CD14-positive monocyte (primary cell): ENCODE measurements at regions not wholly inside any gene's neighbourhood (a gene's known extent, or its start where the extent isn't known, plus 50 kb on each side); places are given as distances from the start of the nearest gene placed in this dataset.

Experiments
- DNase-seq, 3 donors: peaks; one replicate each; pipeline ENCODE4 v3.0.0-alpha.2; 2011 to 2022
- H2AFZ ChIP-seq: 2 replicates; pipeline ENCODE4 v1.6.0; 2012; ENCODE audit warnings: mild to moderate bottlenecking, low read depth, low read length, inconsistent platforms; ENCODE audit not compliant: insufficient read depth, poor library complexity, severe bottlenecking
- H3K27ac ChIP-seq, 2 donors: 1 replicate in 1 of 2; 2 replicates in 1 of 2; pipeline ENCODE4 v1.5.1; 2012 to 2013; ENCODE audit warnings: low read length in 2 of 2, control low read depth in 1 of 2, inconsistent platforms in 1 of 2, low read depth in 1 of 2, mild to moderate bottlenecking in 1 of 2
- H3K27me3 ChIP-seq, 2 donors: one replicate each; pipeline versions ENCODE4 v1.6.0 to v1.6.1; 2011 to 2013; ENCODE audit warnings: low read length in 2 of 2; ENCODE audit not compliant: control insufficient read depth in 2 of 2, insufficient read depth in 2 of 2
- H3K36me3 ChIP-seq, 2 donors: replicated peaks in 1 of 2; 1 replicate in 1 of 2; 2 replicates in 1 of 2; pipeline versions ENCODE4 v1.5.1 to v1.6.1; 2012 to 2013; ENCODE audit warnings: low read length in 2 of 2, control low read depth in 1 of 2, inconsistent platforms in 1 of 2, mild to moderate bottlenecking in 1 of 2; ENCODE audit not compliant: insufficient read depth in 2 of 2, control insufficient read depth in 1 of 2
- H3K4me1 ChIP-seq, 2 donors: 1 replicate in 1 of 2; 2 replicates in 1 of 2; pipeline versions ENCODE4 v1.5.1 to v1.6.1; 2012 to 2013; ENCODE audit warnings: low read length in 2 of 2, control low read depth in 1 of 2, inconsistent platforms in 1 of 2, mild to moderate bottlenecking in 1 of 2, moderate library complexity in 1 of 2; ENCODE audit not compliant: insufficient read depth in 2 of 2, control insufficient read depth in 1 of 2
- H3K4me2 ChIP-seq: replicated peaks from 2 replicates; pipeline ENCODE3; 2012; ENCODE audit warnings: low read length, moderate library complexity, mild to moderate bottlenecking; ENCODE audit not compliant: poor library complexity, severe bottlenecking; ENCODE audit errors: extremely low read depth
- H3K4me3 ChIP-seq, 3 experiments: fragments of 200-600 bp in 1 of 3; sonication (generic) in 1 of 3; replicated peaks in 1 of 3; 1 replicate in 2 of 3; 2 replicates in 1 of 3; pipeline ENCODE4 v1.5.1; 2011 to 2013; ENCODE audit warnings: low read length in 3 of 3, mild to moderate bottlenecking in 3 of 3, control low read depth in 2 of 3, low read depth in 2 of 3, inconsistent platforms in 1 of 3, moderate library complexity in 1 of 3
- H3K79me2 ChIP-seq: 2 replicates; pipeline ENCODE4 v1.6.0; 2012; ENCODE audit warnings: mild to moderate bottlenecking, control low read depth, inconsistent platforms, low read length, moderate library complexity; ENCODE audit not compliant: insufficient read depth
- H3K9ac ChIP-seq: 2 replicates; pipeline ENCODE4 v1.6.0; 2017; ENCODE audit warnings: low read length, mild to moderate bottlenecking; ENCODE audit not compliant: insufficient read depth, poor library complexity, severe bottlenecking
- H3K9me3 ChIP-seq, 2 donors: replicated peaks in 1 of 2; 1 replicate in 1 of 2; 2 replicates in 1 of 2; pipeline versions ENCODE4 v1.5.1 to v1.6.1; 2012 to 2013; ENCODE audit warnings: low read length in 2 of 2, control low read depth in 1 of 2; ENCODE audit not compliant: control insufficient read depth in 1 of 2, insufficient read depth in 1 of 2
- H4K20me1 ChIP-seq: 2 replicates; pipeline ENCODE4 v1.6.0; 2012; ENCODE audit warnings: mild to moderate bottlenecking, low read length, control low read depth, moderate library complexity; ENCODE audit not compliant: insufficient read depth
- H3K27ac Mint-ChIP-seq, 7 donors: one replicate each; pipeline ENCODE4 v1.8.0; 2020; ENCODE audit warnings: mild to moderate bottlenecking in 7 of 7, mixed read lengths in 7 of 7, moderate library complexity in 6 of 7, inconsistent platforms in 2 of 7
- H3K27me3 Mint-ChIP-seq, 3 donors: one replicate each; pipeline ENCODE4 v1.8.0; 2021 to 2022; ENCODE audit warnings: low read depth in 3 of 3, mild to moderate bottlenecking in 3 of 3, mixed read lengths in 3 of 3, moderate library complexity in 3 of 3, inconsistent platforms in 1 of 3
- H3K36me3 Mint-ChIP-seq, 2 donors: one replicate each; pipeline ENCODE4 v1.8.0; 2020; ENCODE audit warnings: mixed read lengths in 2 of 2, inconsistent platforms in 1 of 2, mild to moderate bottlenecking in 1 of 2
- H3K4me1 Mint-ChIP-seq: one replicate; pipeline ENCODE4 v1.8.0; 2020; ENCODE audit warnings: mild to moderate bottlenecking, mixed read lengths
- H3K4me3 Mint-ChIP-seq, 2 donors: one replicate each; pipeline ENCODE4 v1.8.0; 2020; ENCODE audit warnings: mild to moderate bottlenecking in 2 of 2, mixed read lengths in 2 of 2, moderate library complexity in 1 of 2
- H3K9me3 Mint-ChIP-seq, 7 donors: one replicate each; pipeline ENCODE4 v1.8.0; 2020 to 2022; ENCODE audit warnings: mixed read lengths in 7 of 7, mild to moderate bottlenecking in 6 of 7, moderate library complexity in 6 of 7, inconsistent platforms in 2 of 7
- WGBS: methylation state at CpG from one replicate; pipeline ENCODE4 v1.1.5; 2013; ENCODE audit warnings: missing lambda C conversion rate; ENCODE audit not compliant: insufficient coverage; 5-methylcytosine and 5-hydroxymethylcytosine counted together
- intact Hi-C, 2 donors: fragments of 100-400 bp; cut with micrococcal nuclease; formaldehyde crosslinking; loops; one replicate each; pipeline versions ENCODE4 v1.15.0 to v1.15.1; 2023
- TF ChIP-seq, protein P1 (sequence below): fragments of 200-600 bp; IDR thresholded peaks from one replicate; pipeline ENCODE4 v1.8.0; 2022; ENCODE audit warnings: antibody characterized with exemption, mild to moderate bottlenecking

GRCh38 chr4:149062997-149063396 is 620.8 kb upstream of the NR3C2 start:
- Histone ChIP-seq H3K27ac (no peak overlapping the region), H3K4me3 (no peak overlapping the region), H3K9me3 (peaks cover 20 to 21% of the 10 kb centered on the region in 2 donors), H3K4me2 (no peak overlapping the region), H4K20me1 (no peaks in the 10 kb centered on the region), H2AFZ (no peak overlapping the region), H3K79me2 (no peaks in the 10 kb centered on the region), H3K27me3 (no peaks in the 10 kb centered on the region), H3K36me3 (no peaks in the 10 kb centered on the region), H3K4me1 (no peaks in the 10 kb centered on the region), H3K9ac (no peak overlapping the region)
- no peak for DNase-seq
- H3K36me3 Mint-ChIP-seq: no peaks in the 10 kb centered on the region
- no peaks in the 10 kb centered on the region for H3K4me1 Mint-ChIP-seq
- 80% methylated on average over 1 of the region's 2 CpGs for WGBS
- no peak overlapping the region for H3K4me3 Mint-ChIP-seq
- no peak overlapping the region for H3K27ac Mint-ChIP-seq
- H3K9me3 Mint-ChIP-seq: peaks cover 0 to 13% (median 6%) of the 10 kb centered on the region in 7 donors
- H3K27me3 Mint-ChIP-seq: peaks cover 0 to 2% (median 0%) of the 10 kb centered on the region in 3 donors
- intact Hi-C loops: no loop called here
- TF ChIP-seq, protein P1, sequence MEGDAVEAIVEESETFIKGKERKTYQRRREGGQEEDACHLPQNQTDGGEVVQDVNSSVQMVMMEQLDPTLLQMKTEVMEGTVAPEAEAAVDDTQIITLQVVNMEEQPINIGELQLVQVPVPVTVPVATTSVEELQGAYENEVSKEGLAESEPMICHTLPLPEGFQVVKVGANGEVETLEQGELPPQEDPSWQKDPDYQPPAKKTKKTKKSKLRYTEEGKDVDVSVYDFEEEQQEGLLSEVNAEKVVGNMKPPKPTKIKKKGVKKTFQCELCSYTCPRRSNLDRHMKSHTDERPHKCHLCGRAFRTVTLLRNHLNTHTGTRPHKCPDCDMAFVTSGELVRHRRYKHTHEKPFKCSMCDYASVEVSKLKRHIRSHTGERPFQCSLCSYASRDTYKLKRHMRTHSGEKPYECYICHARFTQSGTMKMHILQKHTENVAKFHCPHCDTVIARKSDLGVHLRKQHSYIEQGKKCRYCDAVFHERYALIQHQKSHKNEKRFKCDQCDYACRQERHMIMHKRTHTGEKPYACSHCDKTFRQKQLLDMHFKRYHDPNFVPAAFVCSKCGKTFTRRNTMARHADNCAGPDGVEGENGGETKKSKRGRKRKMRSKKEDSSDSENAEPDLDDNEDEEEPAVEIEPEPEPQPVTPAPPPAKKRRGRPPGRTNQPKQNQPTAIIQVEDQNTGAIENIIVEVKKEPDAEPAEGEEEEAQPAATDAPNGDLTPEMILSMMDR: no peak

DNA sequence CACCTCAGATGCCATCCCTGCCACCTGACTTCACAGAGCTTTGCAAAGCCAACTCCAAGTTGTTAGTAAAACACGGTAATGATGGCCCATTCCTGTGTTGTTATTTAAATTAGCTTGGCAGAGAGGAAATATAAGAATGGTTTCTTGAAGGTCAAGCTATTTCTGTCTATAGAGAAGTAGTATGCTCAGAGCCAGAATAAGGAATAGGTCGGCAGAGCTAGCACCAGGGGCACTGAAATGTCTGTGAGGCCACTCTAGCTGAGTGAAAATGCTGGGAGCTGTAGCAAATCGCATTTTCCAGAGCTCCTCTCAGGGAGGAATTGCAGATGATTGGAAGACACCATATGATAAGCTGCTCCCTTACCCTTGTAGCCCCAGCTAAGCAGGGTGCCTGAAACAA is 615.4 kb upstream of the NR3C2 start:
- no peaks in the 10 kb centered on the region for H4K20me1 ChIP-seq
- intact Hi-C loops: no loop called here
- WGBS: 0% methylated on average over 1 of the region's 3 CpGs
- H3K4me2 ChIP-seq: no peak overlapping the region
- no peak overlapping the region for H2AFZ ChIP-seq
- Mint-ChIP-seq H3K4me1 (no peaks in the 10 kb centered on the region), H3K4me3 (no peak overlapping the region), H3K36me3 (no peaks in the 10 kb centered on the region), H3K27me3 (peaks cover 0 to 2% (median 0%) of the 10 kb centered on the region in 3 donors), H3K27ac (no peak overlapping the region), H3K9me3 (peaks cover 0 to 4% (median 0%) of the 10 kb centered on the region in 7 donors)
- H3K9me3 ChIP-seq: no peaks in the 10 kb centered on the region
- H3K79me2 ChIP-seq: no peaks in the 10 kb centered on the region
- H3K9ac ChIP-seq: no peak overlapping the region
- no peak overlapping the region for H3K4me3 ChIP-seq
- H3K4me1 ChIP-seq: no peaks in the 10 kb centered on the region
- TF ChIP-seq, protein P1: no peak
- no peak overlapping the region for H3K27ac ChIP-seq
- DNase-seq: no peak
- no peaks in the 10 kb centered on the region for H3K27me3 ChIP-seq
- no peaks in the 10 kb centered on the region for H3K36me3 ChIP-seq
